K562 (cell line): ENCODE measurements at regions not wholly inside any gene's neighbourhood (a gene's known extent, or its start where the extent isn't known, plus 50 kb on each side); places are given as distances from the start of the nearest gene placed in this dataset.

ENCODE experiments used
- ATAC-seq: fragments of 200-7000 bp; cut with Tn5 transposase; 3 replicates; pipeline ENCODE4 v1.9.1; 2020; ENCODE audit warnings: moderate library complexity
- BruUV-seq: library from RNA; stranded (reverse); fragments of 400-500 nt; replicated peaks from 2 replicates; lab custom pipeline; 2021; lab: Mats Ljungman, UMichigan
- CTCF ChIA-PET: fragments of 300-600 bp; formaldehyde crosslinking; extraction: SDS; loops from one replicate; lab custom pipeline; 2021; ENCODE audit warnings: low intra/inter-chr PET ratio; lab: Yijun Ruan, JAX
- POLR2A ChIA-PET: fragments of 300-600, 350-650 bp; sonication (Branson Sonifier 250); formaldehyde crosslinking; extraction: SDS; loops from one replicate; lab custom pipeline; 2021; ENCODE audit warnings: antibody characterized with exemption, inconsistent platforms; lab: Yijun Ruan, JAX
- DNase-seq, 4 experiments: peaks; one replicate each; pipeline versions ENCODE4 v3.0.0 to v3.0.0-alpha.2; 2011 to 2018; ENCODE audit warnings: low spot score in 3 of 4, mixed read lengths in 3 of 4; ENCODE audit errors: extremely low read depth in 1 of 4
- FAIRE-seq: peaks from 2 replicates; lab custom pipeline; 2011; peaks lifted over from hg19 to GRCh38; lab: Jason Lieb, UNC
- H2AFZ ChIP-seq: 2 replicates; pipeline ENCODE4 v1.6.0; 2011; ENCODE audit warnings: low read depth, low read length, control low read depth, inconsistent platforms
- H3K27ac ChIP-seq: fragments of 200-600 bp; 3 replicates; pipeline ENCODE4 v1.8.0; 2011; ENCODE audit warnings: low read depth, mild to moderate bottlenecking, control low read depth, inconsistent platforms, low read length, moderate library complexity, mixed read lengths; ENCODE audit errors: extremely low read depth
- H3K27me3 ChIP-seq, 2 experiments: fragments of 300-600 bp in 1 of 2; 2 replicates in 1 of 2; 3 replicates in 1 of 2; pipeline versions ENCODE4 v1.6.0 to v1.8.0; 2011; ENCODE audit warnings: inconsistent platforms in 2 of 2, low read length in 2 of 2, mild to moderate bottlenecking in 1 of 2, mixed read lengths in 1 of 2, moderate library complexity in 1 of 2; ENCODE audit not compliant: control insufficient read depth in 2 of 2, insufficient read depth in 2 of 2
- H3K36me3 ChIP-seq: fragments of 300-600 bp; 3 replicates; pipeline ENCODE4 v1.8.0; 2011; ENCODE audit warnings: mild to moderate bottlenecking, low read length, inconsistent platforms; ENCODE audit not compliant: control insufficient read depth, insufficient read depth
- H3K4me1 ChIP-seq, 2 experiments: fragments of 200-600 bp in 1 of 2; replicated peaks in 1 of 2; 2 replicates in 1 of 2; 3 replicates in 1 of 2; pipeline versions ENCODE4 v1.5.1 to v1.8.0; 2011; ENCODE audit warnings: inconsistent platforms in 2 of 2, low read length in 2 of 2, mild to moderate bottlenecking in 1 of 2, mixed read lengths in 1 of 2, moderate library complexity in 1 of 2; ENCODE audit not compliant: control insufficient read depth in 2 of 2, insufficient read depth in 2 of 2
- H3K4me2 ChIP-seq: 2 replicates; pipeline ENCODE4 v1.6.1; 2011; ENCODE audit warnings: low read length, control low read depth, inconsistent platforms, mixed read lengths; ENCODE audit not compliant: insufficient read depth
- H3K4me3 ChIP-seq: fragments of 200-600 bp; sonication (generic), shearing (Covaris generic); 2 replicates; pipeline ENCODE4 v1.5.1; 2016; ENCODE audit warnings: control low read depth, inconsistent platforms
- H3K79me2 ChIP-seq: fragments of 200-600 bp; 3 replicates; pipeline ENCODE4 v1.8.0; 2011; ENCODE audit warnings: low read length, inconsistent platforms; ENCODE audit not compliant: control insufficient read depth, insufficient read depth
- H3K9ac ChIP-seq, 2 experiments: 2 replicates each; pipeline versions ENCODE4 v1.6.0 to v1.6.1; 2011; ENCODE audit warnings: low read depth in 2 of 2, low read length in 2 of 2, control low read depth in 1 of 2, inconsistent platforms in 1 of 2, mild to moderate bottlenecking in 1 of 2, mixed read lengths in 1 of 2; ENCODE audit not compliant: insufficient read depth in 1 of 2
- H3K9me1 ChIP-seq: one replicate; pipeline ENCODE4 v1.6.0; 2011; ENCODE audit warnings: inconsistent platforms, mild to moderate bottlenecking, low read length, moderate library complexity; ENCODE audit not compliant: control insufficient read depth, insufficient read depth
- H3K9me3 ChIP-seq: replicated peaks from 2 replicates; pipeline ENCODE4 v1.5.1; 2011; ENCODE audit warnings: low read depth, low read length, inconsistent platforms; ENCODE audit not compliant: control insufficient read depth, insufficient read depth
- H4K20me1 ChIP-seq: replicated peaks from 2 replicates; pipeline ENCODE4 v1.6.1; 2011; ENCODE audit warnings: low read length, inconsistent platforms, mixed read lengths; ENCODE audit not compliant: control insufficient read depth, insufficient read depth
- ARID3A ChIP-seq: IDR thresholded peaks from 2 replicates; pipeline ENCODE4 v1.6.1; 2012; ENCODE audit warnings: low read depth, low read length, improper control_type of control experiment, borderline replicate concordance
- ATF7 ChIP-seq: fragments of 450-650 bp; IDR thresholded peaks from 2 replicates; pipeline ENCODE4 v1.7.1; 2014; ENCODE audit warnings: mild to moderate bottlenecking, moderate library complexity
- C11orf30 ChIP-seq: fragments of 450-650 bp; IDR thresholded peaks from 2 replicates; pipeline ENCODE4 v1.6.1; 2016; ENCODE audit warnings: low read depth, mild to moderate bottlenecking
- CBX5 ChIP-seq: IDR thresholded peaks from 2 replicates; pipeline ENCODE4 v1.6.1; 2014; ENCODE audit warnings: low read depth, borderline replicate concordance
- CXXC5 ChIP-seq: fragments of 250-450 bp; sonication (Bioruptor Pico); IDR thresholded peaks from 2 replicates; pipeline ENCODE4 v1.8.0; 2022; ENCODE audit warnings: inconsistent platforms, mild to moderate bottlenecking, moderate library complexity
- HCFC1 ChIP-seq: IDR thresholded peaks from 2 replicates; pipeline ENCODE4 v1.6.1; 2012; ENCODE audit warnings: low read depth, low read length, improper control_type of control experiment
- HSF4 ChIP-seq: fragments of 250-450 bp; sonication (Bioruptor Pico); IDR thresholded peaks from 2 replicates; pipeline ENCODE4 v2.1.2; 2022; ENCODE audit warnings: mild to moderate bottlenecking, moderate library complexity, borderline replicate concordance
- MBD1 ChIP-seq: fragments of 250-450 bp; sonication (Bioruptor Pico); IDR thresholded peaks from 2 replicates; pipeline ENCODE4 v1.8.0; 2022; ENCODE audit warnings: inconsistent platforms
- NR0B1 ChIP-seq: fragments of 450-650 bp; IDR thresholded peaks from one replicate; pipeline ENCODE4 v1.6.1; 2018; ENCODE audit warnings: mild to moderate bottlenecking, moderate library complexity; ENCODE audit not compliant: partially characterized antibody
- SFPQ ChIP-seq: fragments of 200-400 bp; formaldehyde crosslinking; IDR thresholded peaks from 2 replicates; pipeline ENCODE4 v1.6.1; 2017; ENCODE audit warnings: mild to moderate bottlenecking, low read depth, low read length, moderate library complexity
- SMARCA4 ChIP-seq: fragments of 450-650 bp; IDR thresholded peaks from 2 replicates; pipeline ENCODE4 v1.6.1; 2016
- TCF7 ChIP-seq: sonication (generic); IDR thresholded peaks from 2 replicates; pipeline ENCODE4 v1.6.1; 2016; ENCODE audit warnings: antibody characterized with exemption, borderline replicate concordance
- TFAP4 ChIP-seq: sonication (generic); formaldehyde crosslinking; IDR thresholded peaks from 2 replicates; pipeline ENCODE4 v1.8.0; 2022; ENCODE audit warnings: missing genetic modification reagents, mild to moderate bottlenecking, moderate library complexity, borderline replicate concordance
- ZKSCAN8 ChIP-seq: fragments of 200-800 bp; sonication (Bioruptor generic); IDR thresholded peaks from 2 replicates; pipeline ENCODE4 v1.6.1; 2016; ENCODE audit warnings: missing genetic modification characterization, missing compliant biosample characterization
- ZNF589 ChIP-seq: fragments of 200-800 bp; sonication (Bioruptor generic); IDR thresholded peaks from 2 replicates; pipeline ENCODE4 v1.6.1; 2016; ENCODE audit warnings: low read depth, missing genetic modification characterization, missing compliant biosample characterization
- WGBS: fragments of 100-300 bp; shearing (Covaris generic); methylation state at CpG from one replicate; pipeline ENCODE4 v1.1.6; 2016; ENCODE audit warnings: low coverage, mixed read lengths; ENCODE audit not compliant: insufficient coverage; ENCODE audit errors: missing lambda C conversion rate; 5-methylcytosine and 5-hydroxymethylcytosine counted together
- in situ Hi-C: fragments of 300-500 bp; cut with MboI; formaldehyde crosslinking; loops from 4 replicates; pipeline ENCODE4 v1.15.0; 2018; ENCODE audit warnings: inconsistent platforms, mixed read lengths
- intact Hi-C: fragments of 100-400 bp; cut with micrococcal nuclease; formaldehyde crosslinking; loops from 2 replicates; pipeline ENCODE4 v1.14.2; 2022

GRCh38 chr1:30042438-30043147 lies 680.8 kb downstream of the MATN1 start:
- in situ Hi-C loops: no loop called here
- WGBS: 5% methylated on average over 2 of the region's 2 CpGs
- ATAC-seq (no peak), FAIRE-seq (no peak), DNase-seq (no peak)
- no peak overlapping the region for H2AFZ ChIP-seq
- H3K4me1 ChIP-seq: no peaks in the 10 kb centered on the region
- no peak overlapping the region for H3K4me2 ChIP-seq
- ChIA-PET POLR2A (no interaction called here), CTCF (no interaction called here)
- no peaks in the 10 kb centered on the region for H3K9me1 ChIP-seq
- no peak overlapping the region for H3K27ac ChIP-seq
- intact Hi-C loops: no loop called here
- no peaks in the 10 kb centered on the region for H3K79me2 ChIP-seq
- no peaks in the 10 kb centered on the region for H3K9me3 ChIP-seq
- H3K9ac ChIP-seq: no peak overlapping the region
- no peaks in the 10 kb centered on the region for H3K36me3 ChIP-seq
- H3K4me3 ChIP-seq: no peak overlapping the region
- BruUV-seq: no TSS peak
- no peaks in the 10 kb centered on the region for H4K20me1 ChIP-seq
- H3K27me3 ChIP-seq: no peaks in the 10 kb centered on the region
- TF ChIP-seq SMARCA4: no peak
- TF ChIP-seq CBX5: peak; percentile 78; the same call in 1 of the 2 replicates
- no peak for TF ChIP-seq SFPQ
- no peak for TF ChIP-seq ATF7
- no peak for TF ChIP-seq ZKSCAN8 (CRISPR knock-in tag)
- no peak for TF ChIP-seq NR0B1
- no peak for TF ChIP-seq C11orf30
- no peak for TF ChIP-seq HCFC1
- no peak for TF ChIP-seq ZNF589 (CRISPR knock-in tag)
- TF ChIP-seq HSF4 (CRISPR knock-in tag): no peak
- 0 out of 2 replicates have a peak, but pooled peaks have one; percentile 19 for TF ChIP-seq TFAP4
- TF ChIP-seq ARID3A: no peak
- no peak for TF ChIP-seq CXXC5
- TF ChIP-seq TCF7: no peak
- TF ChIP-seq MBD1 (CRISPR knock-in tag): no peak
